ENCODE measurements at regions not wholly inside any gene's neighbourhood (a gene's known extent, or its start where the extent isn't known, plus 50 kb on each side); places are given as distances from the start of the nearest gene placed in this dataset.

DNA sequence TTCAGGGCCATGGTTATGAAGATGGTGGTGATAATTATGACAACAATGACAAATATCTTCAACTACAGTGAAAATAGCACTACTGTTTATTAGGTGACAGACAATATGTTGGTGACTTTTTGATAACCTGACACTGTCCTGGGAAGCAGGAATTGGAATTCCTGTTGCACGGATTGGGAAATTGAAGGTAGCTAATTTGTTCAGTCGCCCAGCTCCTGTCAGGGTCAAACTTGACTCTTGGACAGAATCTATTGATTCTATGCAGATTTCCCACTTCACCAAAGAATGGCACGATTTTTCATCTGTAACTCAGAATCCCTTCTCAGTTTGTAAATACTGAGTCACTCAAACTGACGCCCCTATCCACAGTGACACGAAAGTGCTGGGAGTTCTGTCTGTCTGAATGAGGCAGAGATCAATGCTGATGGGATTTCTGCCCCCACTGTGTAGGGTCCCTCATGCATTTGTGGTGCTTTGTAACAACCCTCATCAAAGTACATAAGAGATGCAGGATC is 779.5 kb upstream of the ID2 start:
- DNase-seq (ENCODE audit: low read depth), result no peak
- TF ChIP-seq POLR2A (IDR thresholded peaks at IDR 0.05; ENCODE audit: extremely low read depth, insufficient read length), result no peak
- TF ChIP-seq, protein P1, sequence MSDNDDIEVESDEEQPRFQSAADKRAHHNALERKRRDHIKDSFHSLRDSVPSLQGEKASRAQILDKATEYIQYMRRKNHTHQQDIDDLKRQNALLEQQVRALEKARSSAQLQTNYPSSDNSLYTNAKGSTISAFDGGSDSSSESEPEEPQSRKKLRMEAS (IDR thresholded peaks at IDR 0.05; ENCODE audit: low read depth, low read length), result no peak
- no peak for TF ChIP-seq MYC (IDR thresholded peaks at IDR 0.05; ENCODE audit: low read depth, low read length)
- TF ChIP-seq, protein P2, sequence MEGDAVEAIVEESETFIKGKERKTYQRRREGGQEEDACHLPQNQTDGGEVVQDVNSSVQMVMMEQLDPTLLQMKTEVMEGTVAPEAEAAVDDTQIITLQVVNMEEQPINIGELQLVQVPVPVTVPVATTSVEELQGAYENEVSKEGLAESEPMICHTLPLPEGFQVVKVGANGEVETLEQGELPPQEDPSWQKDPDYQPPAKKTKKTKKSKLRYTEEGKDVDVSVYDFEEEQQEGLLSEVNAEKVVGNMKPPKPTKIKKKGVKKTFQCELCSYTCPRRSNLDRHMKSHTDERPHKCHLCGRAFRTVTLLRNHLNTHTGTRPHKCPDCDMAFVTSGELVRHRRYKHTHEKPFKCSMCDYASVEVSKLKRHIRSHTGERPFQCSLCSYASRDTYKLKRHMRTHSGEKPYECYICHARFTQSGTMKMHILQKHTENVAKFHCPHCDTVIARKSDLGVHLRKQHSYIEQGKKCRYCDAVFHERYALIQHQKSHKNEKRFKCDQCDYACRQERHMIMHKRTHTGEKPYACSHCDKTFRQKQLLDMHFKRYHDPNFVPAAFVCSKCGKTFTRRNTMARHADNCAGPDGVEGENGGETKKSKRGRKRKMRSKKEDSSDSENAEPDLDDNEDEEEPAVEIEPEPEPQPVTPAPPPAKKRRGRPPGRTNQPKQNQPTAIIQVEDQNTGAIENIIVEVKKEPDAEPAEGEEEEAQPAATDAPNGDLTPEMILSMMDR (IDR thresholded peaks at IDR 0.05; ENCODE audit: low read depth, low read length), result no peak
- H3K4me3 ChIP-seq (ENCODE audit: low read depth, low read length), result no peak overlapping the region

DNA sequence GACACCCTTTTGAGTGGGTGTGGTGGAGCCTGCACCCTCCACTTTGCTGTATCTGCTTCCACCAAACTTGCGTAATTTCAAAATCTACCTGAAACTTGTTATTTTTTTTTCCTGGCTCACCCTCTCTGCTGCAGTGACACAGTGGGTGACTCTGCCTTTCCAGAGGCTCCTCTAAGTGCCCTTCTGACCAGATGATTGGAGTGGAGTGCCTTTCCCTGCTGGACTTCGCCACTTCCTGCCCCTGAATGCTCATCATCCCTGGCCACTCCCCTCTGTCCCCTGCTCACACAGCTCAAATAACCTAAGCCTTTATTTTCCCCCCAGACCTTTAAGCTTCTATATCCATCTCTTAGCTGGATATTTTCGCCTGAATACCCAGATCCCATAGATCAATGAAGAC is 777.5 kb upstream of the ID2 start:
- H3K4me3 ChIP-seq (ENCODE audit: low read depth, low read length), result no peak overlapping the region
- no peak for DNase-seq (ENCODE audit: low read depth)
- TF ChIP-seq POLR2A (IDR thresholded peaks at IDR 0.05; ENCODE audit: extremely low read depth, insufficient read length) (no peak), MYC (IDR thresholded peaks at IDR 0.05; ENCODE audit: low read depth, low read length) (no peak)
- TF ChIP-seq, protein P1 (IDR thresholded peaks at IDR 0.05; ENCODE audit: low read depth, low read length), result no peak

DNA sequence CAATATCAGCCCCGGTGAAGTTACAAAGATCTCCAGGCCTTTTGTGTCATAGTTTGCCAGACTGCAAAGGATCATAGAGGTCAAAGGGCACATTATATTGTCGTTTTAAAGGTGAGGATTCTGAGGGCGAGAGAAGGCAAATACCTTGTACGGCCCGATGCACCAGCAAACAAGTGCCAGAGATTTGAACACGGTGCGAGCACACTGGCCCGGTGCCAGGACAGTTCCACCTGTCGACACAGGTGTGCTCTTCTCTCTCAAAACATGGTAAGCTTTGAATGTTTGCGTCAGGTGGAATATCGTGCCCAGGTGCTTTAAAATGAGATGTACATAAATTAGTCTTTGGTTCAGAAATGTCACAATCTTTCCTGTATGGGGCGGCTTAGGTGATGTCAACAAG is 776.1 kb upstream of the ID2 start:
- H3K4me3 ChIP-seq (ENCODE audit: low read depth, low read length), result no peak overlapping the region
- TF ChIP-seq POLR2A (IDR thresholded peaks at IDR 0.05; ENCODE audit: extremely low read depth, insufficient read length) (no peak), MYC (IDR thresholded peaks at IDR 0.05; ENCODE audit: low read depth, low read length) (no peak)
- TF ChIP-seq, protein P1 (IDR thresholded peaks at IDR 0.05; ENCODE audit: low read depth, low read length), result no peak
- TF ChIP-seq, protein P2 (IDR thresholded peaks at IDR 0.05; ENCODE audit: low read depth, low read length), result no peak
- no peak for DNase-seq (ENCODE audit: low read depth)

DNA sequence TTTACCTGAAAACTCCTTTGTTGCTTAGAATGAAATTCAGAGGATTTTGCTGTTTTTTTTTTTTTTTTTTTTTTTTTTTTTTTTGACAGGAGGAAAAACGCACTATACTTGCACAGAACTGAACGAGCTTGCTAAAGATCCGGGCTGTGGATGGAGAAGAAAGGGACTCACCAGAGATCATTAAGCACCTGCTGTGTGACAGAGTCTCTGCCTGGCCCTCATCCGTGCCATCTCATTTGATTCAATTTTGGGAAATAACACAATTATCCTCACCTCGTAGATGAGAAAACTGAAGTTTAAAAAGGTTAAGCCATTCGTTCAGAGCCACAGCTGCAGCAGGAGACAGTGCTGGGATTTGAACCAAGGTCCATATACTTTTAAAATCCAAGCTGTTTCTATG is 775.4 kb upstream of the ID2 start:
- DNase-seq (ENCODE audit: low read depth), result no peak
- TF ChIP-seq, protein P1 (IDR thresholded peaks at IDR 0.05; ENCODE audit: low read depth, low read length), result no peak
- no peak for TF ChIP-seq MYC (IDR thresholded peaks at IDR 0.05; ENCODE audit: low read depth, low read length)
- TF ChIP-seq POLR2A (IDR thresholded peaks at IDR 0.05; ENCODE audit: extremely low read depth, insufficient read length), result no peak
- TF ChIP-seq, protein P2 (IDR thresholded peaks at IDR 0.05; ENCODE audit: low read depth, low read length), result no peak
- H3K4me3 ChIP-seq (ENCODE audit: low read depth, low read length), result no peak overlapping the region

DNA sequence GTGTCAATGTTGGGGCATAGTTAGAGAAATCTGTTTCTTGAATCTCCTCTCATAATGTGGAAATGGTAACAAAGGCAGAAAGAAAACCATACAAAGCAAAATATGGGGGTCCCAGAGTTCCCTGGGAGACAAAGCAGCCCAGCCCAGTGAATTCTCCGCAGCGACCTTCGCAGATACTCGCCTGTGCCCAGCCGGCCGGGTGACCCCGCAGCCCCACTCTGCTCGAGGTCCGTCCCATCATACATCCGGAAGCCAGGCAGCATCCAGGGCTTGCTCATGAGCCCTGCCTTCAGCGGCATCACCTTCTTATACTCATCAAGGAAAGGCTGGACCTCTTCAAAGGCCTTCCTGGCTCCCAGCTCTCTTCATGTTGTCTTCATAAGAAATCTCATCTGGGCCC is 774.8 kb upstream of the ID2 start:
- no peak overlapping the region for H3K4me3 ChIP-seq (ENCODE audit: low read depth, low read length)
- DNase-seq (ENCODE audit: low read depth), result no peak
- TF ChIP-seq, protein P1 (IDR thresholded peaks at IDR 0.05; ENCODE audit: low read depth, low read length), result no peak
- TF ChIP-seq POLR2A (IDR thresholded peaks at IDR 0.05; ENCODE audit: extremely low read depth, insufficient read length), result no peak
- TF ChIP-seq, protein P2 (IDR thresholded peaks at IDR 0.05; ENCODE audit: low read depth, low read length), result no peak
- no peak for TF ChIP-seq MYC (IDR thresholded peaks at IDR 0.05; ENCODE audit: low read depth, low read length)

DNA sequence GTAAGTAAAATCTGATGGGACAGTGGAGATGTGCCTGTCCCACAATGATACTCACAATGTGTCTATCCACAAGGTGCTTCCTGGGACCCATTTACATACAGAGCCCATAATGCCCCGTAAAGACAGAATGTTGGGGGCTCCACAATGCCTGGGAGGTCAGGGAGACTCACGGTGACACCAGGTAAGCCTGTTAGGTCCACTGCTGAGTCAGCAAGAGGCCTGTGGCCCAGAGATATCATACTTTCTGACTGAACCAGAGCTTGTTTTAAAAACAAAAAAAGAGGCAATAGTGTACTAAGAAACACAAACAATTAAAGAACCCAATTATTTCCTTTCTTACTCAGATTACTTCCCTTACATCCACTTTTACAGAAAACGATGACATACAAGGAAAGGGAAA is 771.1 kb upstream of the ID2 start:
- DNase-seq (ENCODE audit: low read depth), result no peak
- H3K4me3 ChIP-seq (ENCODE audit: low read depth, low read length), result no peak overlapping the region
- TF ChIP-seq, protein P1 (IDR thresholded peaks at IDR 0.05; ENCODE audit: low read depth, low read length), result no peak
- TF ChIP-seq POLR2A (IDR thresholded peaks at IDR 0.05; ENCODE audit: extremely low read depth, insufficient read length), result no peak
- TF ChIP-seq MYC (IDR thresholded peaks at IDR 0.05; ENCODE audit: low read depth, low read length), result no peak
- TF ChIP-seq, protein P2 (IDR thresholded peaks at IDR 0.05; ENCODE audit: low read depth, low read length), result no peak

Data from NB4 (cell line).